Esophagus muscularis mucosa (tissue), 3 donors: ENCODE measurements at regions not wholly inside any gene's neighbourhood (a gene's known extent, or its start where the extent isn't known, plus 50 kb on each side); places are given as distances from the start of the nearest gene placed in this dataset.
A peak's percentile ranks its signal among the peaks of the same experiment; 100 is the strongest.

Source experiments
- POLR2AphosphoS5 ChIP-seq, 2 donors: sonication (generic); formaldehyde crosslinking; IDR thresholded peaks; one replicate each; pipeline ENCODE4 v1.6.1; 2017; ENCODE audit warnings: antibody characterized with exemption in 2 of 2
- TF ChIP-seq, protein P1 (sequence below), 3 experiments: fragments of 200-600 bp in 2 of 3; fragments of 450-650 bp in 1 of 3; sonication (generic) in 2 of 3; IDR thresholded peaks; one replicate each; pipeline ENCODE4 v1.5.1; 2017 to 2019; ENCODE audit warnings: antibody characterized with exemption in 3 of 3, mild to moderate bottlenecking in 2 of 3, moderate library complexity in 1 of 3

GRCh38 chr7:36048141-36048901 is 104.7 kb upstream of the EEPD1 start:
- peak; percentile 21 to 48 for TF ChIP-seq POLR2AphosphoS5 (IDR thresholded peaks at IDR 0.05)
- TF ChIP-seq, protein P1, sequence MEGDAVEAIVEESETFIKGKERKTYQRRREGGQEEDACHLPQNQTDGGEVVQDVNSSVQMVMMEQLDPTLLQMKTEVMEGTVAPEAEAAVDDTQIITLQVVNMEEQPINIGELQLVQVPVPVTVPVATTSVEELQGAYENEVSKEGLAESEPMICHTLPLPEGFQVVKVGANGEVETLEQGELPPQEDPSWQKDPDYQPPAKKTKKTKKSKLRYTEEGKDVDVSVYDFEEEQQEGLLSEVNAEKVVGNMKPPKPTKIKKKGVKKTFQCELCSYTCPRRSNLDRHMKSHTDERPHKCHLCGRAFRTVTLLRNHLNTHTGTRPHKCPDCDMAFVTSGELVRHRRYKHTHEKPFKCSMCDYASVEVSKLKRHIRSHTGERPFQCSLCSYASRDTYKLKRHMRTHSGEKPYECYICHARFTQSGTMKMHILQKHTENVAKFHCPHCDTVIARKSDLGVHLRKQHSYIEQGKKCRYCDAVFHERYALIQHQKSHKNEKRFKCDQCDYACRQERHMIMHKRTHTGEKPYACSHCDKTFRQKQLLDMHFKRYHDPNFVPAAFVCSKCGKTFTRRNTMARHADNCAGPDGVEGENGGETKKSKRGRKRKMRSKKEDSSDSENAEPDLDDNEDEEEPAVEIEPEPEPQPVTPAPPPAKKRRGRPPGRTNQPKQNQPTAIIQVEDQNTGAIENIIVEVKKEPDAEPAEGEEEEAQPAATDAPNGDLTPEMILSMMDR (IDR thresholded peaks at IDR 0.05): no peak
